ENCODE measurements at regions not wholly inside any gene's neighbourhood (a gene's known extent, or its start where the extent isn't known, plus 50 kb on each side); places are given as distances from the start of the nearest gene placed in this dataset.

DNA sequence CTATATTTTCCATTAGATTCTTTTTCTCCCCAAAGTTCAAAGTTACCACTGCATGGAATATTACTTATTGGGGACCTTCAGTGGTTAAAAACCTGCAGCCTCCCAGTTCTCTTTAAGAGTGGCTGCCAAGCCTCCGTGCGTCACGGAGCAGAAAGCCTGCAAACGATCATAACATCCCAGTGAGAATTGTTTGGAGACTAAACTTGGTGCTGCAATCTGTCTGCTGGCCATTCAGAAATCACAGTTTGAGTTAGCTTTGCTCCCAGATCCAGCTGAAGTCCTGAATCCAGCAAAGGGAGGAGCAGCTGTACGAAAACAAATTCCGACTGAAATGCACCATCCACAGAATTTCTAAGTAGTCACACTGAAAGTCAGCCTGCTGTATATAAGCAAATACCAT is 213.5 kb upstream of the PDE10A start (continued):
- TF ChIP-seq JUNB (IDR thresholded peaks at IDR 0.05; ENCODE audit: unreplicated experiment) (no peak), CREB1 (CRISPR knock-in tag; IDR thresholded peaks at IDR 0.05; ENCODE audit: low read depth) (no peak), POLR2AphosphoS5 (IDR thresholded peaks at IDR 0.05; ENCODE audit: low read depth) (no peak), ZNF331 (CRISPR knock-in tag; IDR thresholded peaks at IDR 0.05; ENCODE audit: low read depth) (no peak), ZNF114 (CRISPR knock-in tag; IDR thresholded peaks at IDR 0.05) (no peak), STAT1 (IDR thresholded peaks at IDR 0.05; ENCODE audit: unreplicated experiment) (no peak), EZH2 (IDR thresholded peaks at IDR 0.05; ENCODE audit: low read depth, unreplicated experiment) (no peak), NANOG (IDR thresholded peaks at IDR 0.05; ENCODE audit: borderline replicate concordance) (no peak)
- TF ChIP-seq, protein P1, sequence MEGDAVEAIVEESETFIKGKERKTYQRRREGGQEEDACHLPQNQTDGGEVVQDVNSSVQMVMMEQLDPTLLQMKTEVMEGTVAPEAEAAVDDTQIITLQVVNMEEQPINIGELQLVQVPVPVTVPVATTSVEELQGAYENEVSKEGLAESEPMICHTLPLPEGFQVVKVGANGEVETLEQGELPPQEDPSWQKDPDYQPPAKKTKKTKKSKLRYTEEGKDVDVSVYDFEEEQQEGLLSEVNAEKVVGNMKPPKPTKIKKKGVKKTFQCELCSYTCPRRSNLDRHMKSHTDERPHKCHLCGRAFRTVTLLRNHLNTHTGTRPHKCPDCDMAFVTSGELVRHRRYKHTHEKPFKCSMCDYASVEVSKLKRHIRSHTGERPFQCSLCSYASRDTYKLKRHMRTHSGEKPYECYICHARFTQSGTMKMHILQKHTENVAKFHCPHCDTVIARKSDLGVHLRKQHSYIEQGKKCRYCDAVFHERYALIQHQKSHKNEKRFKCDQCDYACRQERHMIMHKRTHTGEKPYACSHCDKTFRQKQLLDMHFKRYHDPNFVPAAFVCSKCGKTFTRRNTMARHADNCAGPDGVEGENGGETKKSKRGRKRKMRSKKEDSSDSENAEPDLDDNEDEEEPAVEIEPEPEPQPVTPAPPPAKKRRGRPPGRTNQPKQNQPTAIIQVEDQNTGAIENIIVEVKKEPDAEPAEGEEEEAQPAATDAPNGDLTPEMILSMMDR (conservative IDR thresholded peaks at IDR 0.05; ENCODE audit: low read depth in 2 of 2): no peak
- TF ChIP-seq, protein P2, sequence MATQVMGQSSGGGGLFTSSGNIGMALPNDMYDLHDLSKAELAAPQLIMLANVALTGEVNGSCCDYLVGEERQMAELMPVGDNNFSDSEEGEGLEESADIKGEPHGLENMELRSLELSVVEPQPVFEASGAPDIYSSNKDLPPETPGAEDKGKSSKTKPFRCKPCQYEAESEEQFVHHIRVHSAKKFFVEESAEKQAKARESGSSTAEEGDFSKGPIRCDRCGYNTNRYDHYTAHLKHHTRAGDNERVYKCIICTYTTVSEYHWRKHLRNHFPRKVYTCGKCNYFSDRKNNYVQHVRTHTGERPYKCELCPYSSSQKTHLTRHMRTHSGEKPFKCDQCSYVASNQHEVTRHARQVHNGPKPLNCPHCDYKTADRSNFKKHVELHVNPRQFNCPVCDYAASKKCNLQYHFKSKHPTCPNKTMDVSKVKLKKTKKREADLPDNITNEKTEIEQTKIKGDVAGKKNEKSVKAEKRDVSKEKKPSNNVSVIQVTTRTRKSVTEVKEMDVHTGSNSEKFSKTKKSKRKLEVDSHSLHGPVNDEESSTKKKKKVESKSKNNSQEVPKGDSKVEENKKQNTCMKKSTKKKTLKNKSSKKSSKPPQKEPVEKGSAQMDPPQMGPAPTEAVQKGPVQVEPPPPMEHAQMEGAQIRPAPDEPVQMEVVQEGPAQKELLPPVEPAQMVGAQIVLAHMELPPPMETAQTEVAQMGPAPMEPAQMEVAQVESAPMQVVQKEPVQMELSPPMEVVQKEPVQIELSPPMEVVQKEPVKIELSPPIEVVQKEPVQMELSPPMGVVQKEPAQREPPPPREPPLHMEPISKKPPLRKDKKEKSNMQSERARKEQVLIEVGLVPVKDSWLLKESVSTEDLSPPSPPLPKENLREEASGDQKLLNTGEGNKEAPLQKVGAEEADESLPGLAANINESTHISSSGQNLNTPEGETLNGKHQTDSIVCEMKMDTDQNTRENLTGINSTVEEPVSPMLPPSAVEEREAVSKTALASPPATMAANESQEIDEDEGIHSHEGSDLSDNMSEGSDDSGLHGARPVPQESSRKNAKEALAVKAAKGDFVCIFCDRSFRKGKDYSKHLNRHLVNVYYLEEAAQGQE (IDR thresholded peaks at IDR 0.05; ENCODE audit: unreplicated experiment): no peak
- TF ChIP-seq, protein P3, sequence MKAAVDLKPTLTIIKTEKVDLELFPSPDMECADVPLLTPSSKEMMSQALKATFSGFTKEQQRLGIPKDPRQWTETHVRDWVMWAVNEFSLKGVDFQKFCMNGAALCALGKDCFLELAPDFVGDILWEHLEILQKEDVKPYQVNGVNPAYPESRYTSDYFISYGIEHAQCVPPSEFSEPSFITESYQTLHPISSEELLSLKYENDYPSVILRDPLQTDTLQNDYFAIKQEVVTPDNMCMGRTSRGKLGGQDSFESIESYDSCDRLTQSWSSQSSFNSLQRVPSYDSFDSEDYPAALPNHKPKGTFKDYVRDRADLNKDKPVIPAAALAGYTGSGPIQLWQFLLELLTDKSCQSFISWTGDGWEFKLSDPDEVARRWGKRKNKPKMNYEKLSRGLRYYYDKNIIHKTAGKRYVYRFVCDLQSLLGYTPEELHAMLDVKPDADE (IDR thresholded peaks at IDR 0.05): no peak

DNA sequence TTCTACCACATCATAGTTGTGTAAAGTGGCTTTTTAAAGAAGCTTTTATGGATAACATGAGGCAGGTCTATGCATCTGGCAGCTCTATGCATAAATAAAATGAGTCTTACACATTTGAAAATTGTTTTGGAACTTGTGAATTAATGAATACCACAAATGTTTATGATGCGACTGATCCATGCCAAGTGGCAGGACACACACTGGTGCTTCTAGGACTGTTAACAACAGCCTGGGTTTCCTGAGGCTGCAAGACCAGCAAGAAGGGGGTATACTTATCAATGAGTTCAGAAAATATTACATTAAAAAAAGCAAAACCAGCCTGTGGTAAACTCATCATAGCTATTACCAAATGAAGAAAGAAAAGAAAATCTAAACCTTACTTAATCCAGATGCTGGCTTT is 212.9 kb upstream of the PDE10A start:
- Mint-ChIP-seq H3K9me3 (peaks cover 4% of the 10 kb centered on the region; the same call in 2 of the 3 replicates), H3K4me1 (peaks cover 3% of the 10 kb centered on the region; the same call in 1 of the 3 replicates), H3K4me3 (no peak overlapping the region), H3K27me3 (ENCODE audit: insufficient read depth, low read depth, poor library complexity) (no peaks in the 10 kb centered on the region), H3K36me3 (ENCODE audit: low read depth) (peaks cover 3% of the 10 kb centered on the region; the same call in 1 of the 3 replicates), H3K27ac (no peak overlapping the region)
- Histone ChIP-seq H3K4me1 (ENCODE audit: insufficient read depth) (no peaks in the 10 kb centered on the region), H3K27me3 (ENCODE audit: insufficient read depth) (no peaks in the 10 kb centered on the region), H3K36me3 (ENCODE audit: insufficient read depth) (no peaks in the 10 kb centered on the region), H3K79me2 (replicated peaks; ENCODE audit: insufficient read depth) (no peaks in the 10 kb centered on the region), H3F3A (replicated peaks; ENCODE audit: low read depth) (no peaks in the 10 kb centered on the region), H3K27ac (ENCODE audit: low read depth) (no peak overlapping the region), H3K4me3 (no peak overlapping the region), H4K20me1 (replicated peaks; ENCODE audit: insufficient read depth) (no peaks in the 10 kb centered on the region), H2AFZ (no peak overlapping the region), H3K4me2 (no peak overlapping the region), H3K9me2 (ENCODE audit: insufficient read depth) (no peaks in the 10 kb centered on the region)
- DNase-seq (ENCODE audit: low spot score): no peak
- no peak for ATAC-seq
- TF ChIP-seq EZH2phosphoT487 (IDR thresholded peaks at IDR 0.05; ENCODE audit: unreplicated experiment) (no peak), JUNB (IDR thresholded peaks at IDR 0.05; ENCODE audit: unreplicated experiment) (no peak), POLR2AphosphoS5 (IDR thresholded peaks at IDR 0.05; ENCODE audit: low read depth) (no peak), CREB1 (CRISPR knock-in tag; IDR thresholded peaks at IDR 0.05; ENCODE audit: low read depth) (no peak), EZH2 (IDR thresholded peaks at IDR 0.05; ENCODE audit: low read depth, unreplicated experiment) (no peak), NANOG (IDR thresholded peaks at IDR 0.05; ENCODE audit: borderline replicate concordance) (no peak), ZNF331 (CRISPR knock-in tag; IDR thresholded peaks at IDR 0.05; ENCODE audit: low read depth) (no peak)
- TF ChIP-seq, protein P1 (conservative IDR thresholded peaks at IDR 0.05; ENCODE audit: low read depth in 2 of 2): no peak
- TF ChIP-seq, protein P3 (IDR thresholded peaks at IDR 0.05): no peak

All from GM23338 (cell line).